ENCODE measurements at regions not wholly inside any gene's neighbourhood (a gene's known extent, or its start where the extent isn't known, plus 50 kb on each side); places are given as distances from the start of the nearest gene placed in this dataset.

- Histone ChIP-seq H3K79me2 (ENCODE audit: control insufficient read depth, low read length) (no peaks in the 10 kb centered on the region), H3K27ac (ENCODE audit: low read depth, low read length) (no peak overlapping the region), H3K4me2 (ENCODE audit: low read length) (no peak overlapping the region), H3K9me2 (replicated peaks; ENCODE audit: control insufficient read depth, low read length) (no peaks in the 10 kb centered on the region), H3K27me3 (ENCODE audit: control insufficient read depth, low read length) (no peaks in the 10 kb centered on the region), H3K36me3 (ENCODE audit: control insufficient read depth, low read length) (peaks cover 12% of the 10 kb centered on the region; the same call in 1 of the 2 replicates), H3K4me1 (ENCODE audit: control insufficient read depth, low read length) (peaks cover 77% of the 10 kb centered on the region), H3K9me3 (ENCODE audit: control insufficient read depth, insufficient read depth, low read length) (no peaks in the 10 kb centered on the region), H3K4me3 (ENCODE audit: low read length) (no peak overlapping the region), H4K20me1 (ENCODE audit: control insufficient read depth, insufficient read depth, low read depth, low read length) (no peaks in the 10 kb centered on the region), H3F3A (ENCODE audit: control insufficient read depth, insufficient read depth) (peaks cover 3% of the 10 kb centered on the region; the same call in 1 of the 2 replicates)
- no peak for TF ChIP-seq EZH2phosphoT487 (IDR thresholded peaks at IDR 0.05; ENCODE audit: borderline replicate concordance, low read length)
- no peak for TF ChIP-seq CTCF (IDR thresholded peaks at IDR 0.05; ENCODE audit: low read depth, low read length, poor library complexity, severe bottlenecking)
Observed at GRCh38 chr2:8549942-8550341, 131.9 kb upstream of the ID2 start.

DNA sequence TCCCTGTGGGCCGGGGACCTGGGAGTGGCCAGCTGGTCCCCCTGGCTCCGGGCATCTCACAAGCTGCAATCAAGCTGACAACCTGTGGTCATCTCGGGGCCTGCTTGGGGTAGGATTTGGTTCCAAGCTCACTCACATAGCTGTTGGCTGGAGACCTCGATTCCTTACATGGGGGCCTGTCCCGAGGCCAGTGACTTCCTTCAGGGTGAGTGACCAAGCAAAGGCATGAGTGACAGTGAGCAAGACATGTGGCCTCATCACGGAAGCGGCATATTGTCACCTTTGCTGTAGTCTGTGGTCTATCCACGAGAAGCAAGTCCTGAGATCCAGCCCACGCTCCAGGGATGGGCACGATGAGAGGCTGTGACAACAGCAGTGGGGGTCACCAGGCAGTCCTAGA lies 131.4 kb upstream of the ID2 start:
- Histone ChIP-seq H3K4me3 (ENCODE audit: low read length) (no peak overlapping the region), H3K4me1 (ENCODE audit: control insufficient read depth, low read length) (peaks cover 71% of the 10 kb centered on the region), H3K27me3 (ENCODE audit: control insufficient read depth, low read length) (no peaks in the 10 kb centered on the region), H3K27ac (ENCODE audit: low read depth, low read length) (no peak overlapping the region), H3K36me3 (ENCODE audit: control insufficient read depth, low read length) (peaks cover 12% of the 10 kb centered on the region; the same call in 1 of the 2 replicates), H3K9me2 (replicated peaks; ENCODE audit: control insufficient read depth, low read length) (no peaks in the 10 kb centered on the region), H3K4me2 (ENCODE audit: low read length) (no peak overlapping the region), H3K9me3 (ENCODE audit: control insufficient read depth, insufficient read depth, low read length) (no peaks in the 10 kb centered on the region), H3K79me2 (ENCODE audit: control insufficient read depth, low read length) (no peaks in the 10 kb centered on the region), H3F3A (ENCODE audit: control insufficient read depth, insufficient read depth) (peaks cover 3% of the 10 kb centered on the region; the same call in 1 of the 2 replicates), H4K20me1 (ENCODE audit: control insufficient read depth, insufficient read depth, low read depth, low read length) (no peaks in the 10 kb centered on the region)
- TF ChIP-seq EZH2phosphoT487 (IDR thresholded peaks at IDR 0.05; ENCODE audit: borderline replicate concordance, low read length) = no peak
- no peak for TF ChIP-seq CTCF (IDR thresholded peaks at IDR 0.05; ENCODE audit: low read depth, low read length, poor library complexity, severe bottlenecking)

DNA sequence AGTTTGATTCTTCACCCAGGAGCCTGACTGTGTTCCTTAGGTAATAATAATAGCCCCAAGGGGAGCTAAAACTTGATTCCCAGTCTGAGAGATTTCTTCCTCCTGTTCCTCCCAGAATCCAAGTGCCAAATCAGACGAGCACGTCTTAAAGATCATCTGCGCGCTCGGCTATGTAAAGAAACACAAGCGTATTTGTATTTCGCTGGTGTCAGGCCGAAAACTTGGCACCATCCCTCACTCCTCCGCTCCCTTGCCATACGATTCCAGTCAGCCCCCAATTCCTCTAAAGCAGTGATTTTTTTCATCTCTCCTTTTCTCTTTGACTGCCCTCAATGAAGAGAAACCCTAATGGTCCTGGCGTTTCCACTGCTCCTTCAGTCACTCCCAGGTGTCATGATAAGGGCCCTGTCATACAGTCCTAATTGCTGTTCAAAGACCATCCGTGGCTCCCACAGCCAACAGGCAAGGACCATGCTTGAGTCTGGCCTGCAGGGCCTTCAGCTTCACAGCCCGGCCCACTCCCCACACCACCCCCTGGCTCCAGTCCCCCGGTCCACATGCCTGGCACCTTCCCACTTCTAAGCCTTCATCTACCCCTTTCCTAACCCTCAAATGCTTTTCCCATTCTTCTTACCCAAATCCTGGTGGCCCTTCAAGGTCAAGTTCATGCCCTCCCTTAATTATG lies 130.8 kb upstream of the ID2 start:
- TF ChIP-seq CTCF (IDR thresholded peaks at IDR 0.05; ENCODE audit: low read depth, low read length, poor library complexity, severe bottlenecking) (no peak), EZH2phosphoT487 (IDR thresholded peaks at IDR 0.05; ENCODE audit: borderline replicate concordance, low read length) (no peak)
- peak overlapping the region; percentile 81 for H3K4me2 ChIP-seq (ENCODE audit: low read length)
- H3K27ac ChIP-seq (ENCODE audit: low read depth, low read length) = peak overlapping the region; percentile 84

More for the DNA sequence above, 130.8 kb upstream of the ID2 start:
- peak overlapping the region; percentile 64 for H3K4me3 ChIP-seq (ENCODE audit: low read length)
- H3F3A ChIP-seq (ENCODE audit: control insufficient read depth, insufficient read depth) = peaks cover 3% of the 10 kb centered on the region; the same call in 1 of the 2 replicates
- no peaks in the 10 kb centered on the region for H3K79me2 ChIP-seq (ENCODE audit: control insufficient read depth, low read length)
- peaks cover 65% of the 10 kb centered on the region for H3K4me1 ChIP-seq (ENCODE audit: control insufficient read depth, low read length)
- H3K9me2 ChIP-seq (replicated peaks; ENCODE audit: control insufficient read depth, low read length) = no peaks in the 10 kb centered on the region
- H3K27me3 ChIP-seq (ENCODE audit: control insufficient read depth, low read length) = no peaks in the 10 kb centered on the region
- H3K9me3 ChIP-seq (ENCODE audit: control insufficient read depth, insufficient read depth, low read length) = no peaks in the 10 kb centered on the region
- peaks cover 12% of the 10 kb centered on the region; the same call in 1 of the 2 replicates for H3K36me3 ChIP-seq (ENCODE audit: control insufficient read depth, low read length)
- no peaks in the 10 kb centered on the region for H4K20me1 ChIP-seq (ENCODE audit: control insufficient read depth, insufficient read depth, low read depth, low read length)

All from DOHH2 (cell line).